ENCODE measurements at regions not wholly inside any gene's neighbourhood (a gene's known extent, or its start where the extent isn't known, plus 50 kb on each side); places are given as distances from the start of the nearest gene placed in this dataset.

- TF ChIP-seq CTCF (IDR thresholded peaks at IDR 0.05; ENCODE audit: insufficient read depth, low read depth, low read length) (no peak), EZH2 (IDR thresholded peaks at IDR 0.05; ENCODE audit: insufficient read depth, low read length) (no peak)
Measured at GRCh38 chr9:79447308-79447605, 124.5 kb upstream of the TLE4 start.

Measured in astrocyte (in vitro differentiated cells and primary cell).